Progenitor cell of endocrine pancreas (in vitro differentiated cells): ENCODE measurements at regions not wholly inside any gene's neighbourhood (a gene's known extent, or its start where the extent isn't known, plus 50 kb on each side); places are given as distances from the start of the nearest gene placed in this dataset.

Experiments
- DNase-seq: peaks from one replicate; pipeline ENCODE4 v3.0.0; 2021; ENCODE audit warnings: low spot score; ENCODE audit not compliant: unreplicated experiment
- H3K27ac Mint-ChIP-seq: 2 replicates; pipeline ENCODE4 v1.8.0; 2021; ENCODE audit warnings: mild to moderate bottlenecking, moderate library complexity, mixed read lengths
- H3K27me3 Mint-ChIP-seq: 2 replicates; pipeline ENCODE4 v1.8.0; 2021; ENCODE audit warnings: mixed read lengths
- H3K36me3 Mint-ChIP-seq: 2 replicates; pipeline ENCODE4 v1.8.0; 2022; ENCODE audit warnings: mixed read lengths; ENCODE audit not compliant: insufficient read depth
- H3K4me1 Mint-ChIP-seq: 2 replicates; pipeline ENCODE4 v1.8.0; 2021; ENCODE audit warnings: low read depth, mixed read lengths
- H3K4me3 Mint-ChIP-seq: 2 replicates; pipeline ENCODE4 v1.8.0; 2021; ENCODE audit warnings: low read depth, mild to moderate bottlenecking, moderate library complexity, mixed read lengths
- H3K9me3 Mint-ChIP-seq: 2 replicates; pipeline ENCODE4 v1.8.0; 2021; ENCODE audit warnings: low read depth, mixed read lengths
- CTCF ChIP-seq: fragments of 200-600 bp; sonication (generic); IDR thresholded peaks from one replicate; pipeline ENCODE4 v1.5.0; 2021; ENCODE audit warnings: antibody characterized with exemption, mild to moderate bottlenecking; ENCODE audit not compliant: unreplicated experiment

DNA sequence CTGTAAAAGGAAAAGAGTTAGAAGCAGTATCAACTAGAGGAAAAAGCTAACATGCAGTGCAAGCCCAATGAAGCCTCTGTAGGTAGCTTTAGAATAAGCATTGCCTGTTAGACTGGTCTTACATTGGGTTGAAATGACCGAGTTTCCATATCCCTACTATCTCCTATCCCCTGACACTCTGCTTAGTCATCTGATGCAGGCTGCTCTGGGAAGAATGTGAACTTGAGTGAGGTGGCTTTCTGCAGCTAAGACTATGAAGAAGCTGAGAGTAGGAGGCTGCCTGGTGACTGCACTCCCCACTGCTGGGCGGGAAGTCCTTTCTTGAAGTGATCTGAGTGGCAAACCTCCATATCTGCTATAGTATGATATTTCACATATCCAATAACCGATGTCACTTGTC is 64.7 kb downstream of the OXSM start:
- Mint-ChIP-seq H3K4me1 (peaks cover 19% of the 10 kb centered on the region), H3K9me3 (peaks cover 12% of the 10 kb centered on the region), H3K4me3 (no peak overlapping the region), H3K27me3 (no peaks in the 10 kb centered on the region), H3K36me3 (peaks cover 3% of the 10 kb centered on the region), H3K27ac (no peak overlapping the region)
- no peak for DNase-seq
- TF ChIP-seq CTCF, result no peak

DNA sequence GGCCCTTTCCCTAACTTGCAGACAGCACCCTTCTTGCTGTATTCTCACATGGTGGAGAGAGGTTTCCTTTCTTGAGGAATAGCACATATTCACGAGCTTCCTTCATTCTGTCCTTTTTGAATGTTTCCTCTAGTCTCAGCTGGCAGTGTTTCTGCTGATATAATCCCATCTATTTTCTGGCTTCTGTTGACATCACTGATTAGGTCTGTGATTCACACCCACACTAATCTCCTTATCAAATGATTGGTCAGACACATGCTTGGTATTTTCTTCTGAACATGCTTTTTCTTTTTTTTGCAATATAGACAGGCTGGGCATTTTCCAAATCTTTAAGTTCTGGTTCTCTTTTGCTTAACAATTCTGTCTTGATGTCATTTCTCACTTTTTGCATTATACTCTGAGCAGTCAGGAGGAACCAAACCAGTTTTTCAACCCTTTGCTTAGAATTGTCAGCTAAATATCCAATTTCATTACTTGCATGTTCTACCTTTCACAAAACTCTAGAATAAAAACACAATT is 65.4 kb downstream of the OXSM start:
- Mint-ChIP-seq H3K9me3 (peaks cover 18% of the 10 kb centered on the region), H3K27me3 (no peaks in the 10 kb centered on the region), H3K4me3 (no peak overlapping the region), H3K4me1 (peaks cover 15% of the 10 kb centered on the region), H3K27ac (no peak overlapping the region), H3K36me3 (peaks cover 5% of the 10 kb centered on the region)
- DNase-seq, result no peak
- TF ChIP-seq CTCF, result no peak

- H3K4me3 Mint-ChIP-seq, result no peak overlapping the region
- H3K36me3 Mint-ChIP-seq, result peaks cover 4% of the 10 kb centered on the region
- peaks cover 14% of the 10 kb centered on the region for H3K4me1 Mint-ChIP-seq
- DNase-seq, result no peak
- H3K27me3 Mint-ChIP-seq, result no peaks in the 10 kb centered on the region
- peak; percentile 73 for TF ChIP-seq CTCF
- H3K9me3 Mint-ChIP-seq, result peaks cover 17% of the 10 kb centered on the region
- H3K27ac Mint-ChIP-seq, result no peak overlapping the region
Measured at GRCh38 chr3:25856902-25857518, 67.1 kb downstream of the OXSM start.

- Mint-ChIP-seq H3K9me3 (peaks cover 11% of the 10 kb centered on the region), H3K27ac (no peak overlapping the region), H3K27me3 (no peaks in the 10 kb centered on the region), H3K36me3 (peaks cover 2% of the 10 kb centered on the region), H3K4me3 (no peak overlapping the region), H3K4me1 (peaks cover 5% of the 10 kb centered on the region)
- no peak for TF ChIP-seq CTCF
- no peak for DNase-seq
Measured at GRCh38 chr3:25861566-25861965, 71.7 kb downstream of the OXSM start.

DNA sequence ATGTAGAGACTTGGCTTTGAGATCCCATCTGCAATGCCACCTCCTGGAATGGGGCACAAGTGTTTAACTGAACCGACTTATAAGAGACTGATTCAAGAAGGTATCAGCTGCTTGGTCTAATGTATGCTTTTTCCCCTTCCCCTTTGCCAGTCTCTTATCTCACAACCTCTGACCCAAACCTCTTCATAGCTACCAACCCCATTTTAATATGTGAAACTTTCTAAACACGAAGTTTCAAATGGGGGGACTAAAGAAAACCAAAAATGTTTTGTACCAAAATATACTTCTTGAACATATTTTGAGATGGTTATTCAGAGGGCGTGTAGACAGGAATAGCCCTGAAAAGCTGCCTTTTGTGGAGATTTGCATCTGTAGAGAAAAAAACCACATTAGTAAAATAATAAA is 73.1 kb downstream of the OXSM start:
- H3K27me3 Mint-ChIP-seq, result no peaks in the 10 kb centered on the region
- peaks cover 11% of the 10 kb centered on the region for H3K9me3 Mint-ChIP-seq
- H3K27ac Mint-ChIP-seq, result no peak overlapping the region
- no peak for TF ChIP-seq CTCF
- no peak overlapping the region for H3K4me3 Mint-ChIP-seq
- DNase-seq, result no peak
- H3K4me1 Mint-ChIP-seq, result peaks cover 3% of the 10 kb centered on the region
- H3K36me3 Mint-ChIP-seq, result peaks cover 2% of the 10 kb centered on the region
